OCI-M1 (cell line): ENCODE measurements at regions not wholly inside any gene's neighbourhood (a gene's known extent, or its start where the extent isn't known, plus 50 kb on each side); places are given as distances from the start of the nearest gene placed in this dataset.
A peak's percentile ranks its signal among the peaks of the same experiment; 100 is the strongest.

Experiments
- DNase-seq: peaks from one replicate; lab custom pipeline; 2025; lab: John Stamatoyannopoulos, UW

GRCh38 chr11:110979696-110980095 is 265.8 kb upstream of the POU2AF2 start:
- DNase-seq = no peak

- no peak for DNase-seq
Observed at GRCh38 chr11:110977661-110978060, 265.4 kb upstream of the ARHGAP20 start.

GRCh38 chr11:110974731-110975130 is 262.5 kb upstream of the ARHGAP20 start:
- DNase-seq = no peak

GRCh38 chr11:110973401-110973980 is 261.3 kb upstream of the ARHGAP20 start:
- no peak for DNase-seq

- peak; percentile 90 for DNase-seq
Observed at GRCh38 chr11:110972640-110973039, 260.4 kb upstream of the ARHGAP20 start.

GRCh38 chr11:110972106-110972505 is 259.9 kb upstream of the ARHGAP20 start:
- DNase-seq = no peak

- DNase-seq = peak; percentile 69
Observed at GRCh38 chr11:110971140-110971539, 258.9 kb upstream of the ARHGAP20 start.

- DNase-seq = no peak
Observed at GRCh38 chr11:110968348-110969062, 256.3 kb upstream of the ARHGAP20 start.

- no peak for DNase-seq
Observed at GRCh38 chr11:110966131-110966530, 253.9 kb upstream of the ARHGAP20 start.

- DNase-seq = no peak
Observed at GRCh38 chr11:110962921-110963320, 250.7 kb upstream of the ARHGAP20 start.

GRCh38 chr11:110960167-110960566 is 247.9 kb upstream of the ARHGAP20 start:
- DNase-seq = no peak

GRCh38 chr11:110958216-110958615 is 246.0 kb upstream of the ARHGAP20 start:
- DNase-seq = no peak

GRCh38 chr11:110955776-110956175 is 243.5 kb upstream of the ARHGAP20 start:
- DNase-seq = peak; percentile 30

- DNase-seq = no peak
Observed at GRCh38 chr11:110951950-110952503, 239.8 kb upstream of the ARHGAP20 start.

GRCh38 chr11:110951037-110951949 is 239.1 kb upstream of the ARHGAP20 start:
- no peak for DNase-seq

GRCh38 chr11:110948112-110948511 is 235.9 kb upstream of the ARHGAP20 start:
- DNase-seq = no peak

GRCh38 chr11:110947096-110947495 is 234.9 kb upstream of the ARHGAP20 start:
- DNase-seq = no peak

- DNase-seq = no peak
Observed at GRCh38 chr11:110939471-110939870, 227.2 kb upstream of the ARHGAP20 start.

GRCh38 chr11:110935018-110935640 is 222.9 kb upstream of the ARHGAP20 start:
- no peak for DNase-seq

GRCh38 chr11:110929129-110929528 is 216.9 kb upstream of the ARHGAP20 start:
- DNase-seq = no peak

GRCh38 chr11:110928391-110928790 is 216.2 kb upstream of the ARHGAP20 start:
- no peak for DNase-seq
